Keratinocyte (primary cell): ENCODE measurements at regions not wholly inside any gene's neighbourhood (a gene's known extent, or its start where the extent isn't known, plus 50 kb on each side); places are given as distances from the start of the nearest gene placed in this dataset.
"Not testable (repeated sequence)": the region's sequence is repeated elsewhere in the genome, so short reads cannot be mapped to it uniquely, and the experiment has no call there.

Experiments used
- DNase-seq: peaks from one replicate; pipeline ENCODE4 v3.0.0-alpha.2; 2011; ENCODE audit warnings: low read depth, missing footprints, low spot score
- FAIRE-seq: peaks from 2 replicates; lab custom pipeline; 2011; peaks lifted over from hg19 to GRCh38; lab: Jason Lieb, UNC
- H2AFZ ChIP-seq: 2 replicates; pipeline ENCODE4 v1.6.0; 2012; ENCODE audit warnings: low read length, control low read depth, inconsistent platforms; ENCODE audit not compliant: control insufficient read depth
- H3K27ac ChIP-seq: 2 replicates; pipeline ENCODE4 v1.5.1; 2011; ENCODE audit warnings: low read length; ENCODE audit not compliant: control insufficient read depth, insufficient read depth
- H3K27me3 ChIP-seq: 3 replicates; pipeline ENCODE4 v1.6.0; 2011; ENCODE audit warnings: low read length; ENCODE audit not compliant: control insufficient read depth, insufficient read depth; ENCODE audit errors: extremely low read depth
- H3K36me3 ChIP-seq, 2 experiments: 2 replicates in 1 of 2; 3 replicates in 1 of 2; pipeline ENCODE4 v1.5.1; 2011; ENCODE audit warnings: low read length in 2 of 2, mild to moderate bottlenecking in 1 of 2; ENCODE audit not compliant: control insufficient read depth in 2 of 2, insufficient read depth in 2 of 2; ENCODE audit errors: extremely low read depth in 1 of 2
- H3K4me1 ChIP-seq: 3 replicates; pipeline ENCODE4 v1.5.1; 2011; ENCODE audit warnings: low read length; ENCODE audit not compliant: control insufficient read depth, insufficient read depth; ENCODE audit errors: extremely low read depth
- H3K4me2 ChIP-seq: 3 replicates; pipeline ENCODE4 v1.6.0; 2011; ENCODE audit warnings: low read depth, low read length; ENCODE audit not compliant: control insufficient read depth, insufficient read depth; ENCODE audit errors: extremely low read depth
- H3K4me3 ChIP-seq, 3 experiments: fragments of 200-600 bp in 1 of 3; sonication (generic) in 1 of 3; 2 replicates in 2 of 3; 3 replicates in 1 of 3; pipeline ENCODE4 v1.5.1; 2011 to 2016; ENCODE audit warnings: low read length in 3 of 3, mild to moderate bottlenecking in 3 of 3, control low read depth in 2 of 3, inconsistent platforms in 1 of 3, low read depth in 1 of 3, mixed read lengths in 1 of 3, mixed run types in 1 of 3, moderate library complexity in 1 of 3; ENCODE audit not compliant: control insufficient read depth in 2 of 3, insufficient read depth in 2 of 3; ENCODE audit errors: extremely low read depth in 1 of 3
- H3K79me2 ChIP-seq: 2 replicates; pipeline ENCODE4 v1.6.0; 2012; ENCODE audit warnings: low read length; ENCODE audit not compliant: control insufficient read depth, insufficient read depth
- H3K9ac ChIP-seq: 3 replicates; pipeline ENCODE4 v1.6.0; 2011; ENCODE audit warnings: low read length; ENCODE audit not compliant: control insufficient read depth, insufficient read depth; ENCODE audit errors: extremely low read depth
- H3K9me1 ChIP-seq: 3 replicates; pipeline ENCODE4 v1.6.0; 2011; ENCODE audit warnings: low read length; ENCODE audit not compliant: control insufficient read depth, insufficient read depth; ENCODE audit errors: extremely low read depth
- H3K9me3 ChIP-seq: 2 replicates; pipeline ENCODE4 v1.5.1; 2012; ENCODE audit warnings: low read depth, low read length; ENCODE audit not compliant: control insufficient read depth
- H4K20me1 ChIP-seq: 3 replicates; pipeline ENCODE4 v1.6.0; 2011; ENCODE audit warnings: low read length; ENCODE audit not compliant: control insufficient read depth, insufficient read depth; ENCODE audit errors: extremely low read depth
- CTCF ChIP-seq, 3 experiments: IDR thresholded peaks in 1 of 3; conservative IDR thresholded peaks in 1 of 3; optimal IDR thresholded peaks in 1 of 3; 2 replicates in 2 of 3; 3 replicates in 1 of 3; pipeline versions ENCODE3 to v1.5.1; 2011; ENCODE audit warnings: low read length in 3 of 3, mild to moderate bottlenecking in 3 of 3, moderate library complexity in 2 of 3, control low read depth in 1 of 3, inconsistent platforms in 1 of 3; ENCODE audit not compliant: insufficient read depth in 2 of 3; ENCODE audit errors: extremely low read depth in 1 of 3
- EZH2 ChIP-seq: IDR thresholded peaks from one replicate; pipeline ENCODE4 v1.6.1; 2012; ENCODE audit warnings: inconsistent platforms, mild to moderate bottlenecking, low read length, moderate library complexity
- dilution Hi-C: fragments of 300-500 bp; cut with MboI; formaldehyde crosslinking; loops from one replicate; pipeline ENCODE4 v1.7.0; 2020; ENCODE audit warnings: low sequenced_read_pairs; ENCODE audit not compliant: extremely low pct_ligation_motif_present

GRCh38 chr2:193141998-193142397 lies 947.3 kb upstream of the TMEFF2 start:
- DNase-seq (no peak), FAIRE-seq (no peak)
- H3K4me1 ChIP-seq: no peaks in the 10 kb centered on the region
- no peaks in the 10 kb centered on the region for H4K20me1 ChIP-seq
- no peak overlapping the region for H3K27ac ChIP-seq
- no peaks in the 10 kb centered on the region for H3K9me3 ChIP-seq
- no peak overlapping the region for H3K9ac ChIP-seq
- H3K4me3 ChIP-seq: no peak overlapping the region
- TF ChIP-seq EZH2 (no peak), CTCF (optimal IDR thresholded peaks at IDR 0.05 in 1 of 3, IDR thresholded peaks at IDR 0.05 in 1 of 3, conservative IDR thresholded peaks at IDR 0.05 in 1 of 3; ENCODE audit: extremely low read depth in 1 of 3, insufficient read depth in 2 of 3, low read length in 3 of 3) (no peak)
- H3K79me2 ChIP-seq: no peaks in the 10 kb centered on the region
- H3K4me2 ChIP-seq: no peak overlapping the region
- H3K9me1 ChIP-seq: no peaks in the 10 kb centered on the region
- no peaks in the 10 kb centered on the region for H3K27me3 ChIP-seq
- H3K36me3 ChIP-seq: no peaks in the 10 kb centered on the region
- no peak overlapping the region for H2AFZ ChIP-seq
- dilution Hi-C loops: no loop called here

- dilution Hi-C loops, FAIRE-seq, H3K27me3 ChIP-seq, H3K36me3 ChIP-seq, H3K79me2 ChIP-seq, H3K4me2 ChIP-seq, H3K9ac ChIP-seq, H3K9me3 ChIP-seq, H3K27ac ChIP-seq, H3K4me3 ChIP-seq, H2AFZ ChIP-seq, DNase-seq, H4K20me1 ChIP-seq, H3K4me1 ChIP-seq, H3K9me1 ChIP-seq: not testable (repeated sequence)
These were observed 946.2 kb upstream of the TMEFF2 start for GRCh38 chr2:193140895-193141294.

GRCh38 chr2:193124815-193125214 lies 930.1 kb upstream of the TMEFF2 start:
- H2AFZ ChIP-seq: no peak overlapping the region
- no peak for TF ChIP-seq CTCF (optimal IDR thresholded peaks at IDR 0.05 in 1 of 3, IDR thresholded peaks at IDR 0.05 in 1 of 3, conservative IDR thresholded peaks at IDR 0.05 in 1 of 3; ENCODE audit: extremely low read depth in 1 of 3, insufficient read depth in 2 of 3, low read length in 3 of 3)
- no peak for TF ChIP-seq EZH2
- H3K9ac ChIP-seq: no peak overlapping the region
- FAIRE-seq (no peak), DNase-seq (no peak)
- H3K4me2 ChIP-seq: no peak overlapping the region
- H3K4me3 ChIP-seq: no peak overlapping the region
- no peaks in the 10 kb centered on the region for H3K27me3 ChIP-seq
- H3K36me3 ChIP-seq: no peaks in the 10 kb centered on the region
- no peaks in the 10 kb centered on the region for H3K9me3 ChIP-seq
- dilution Hi-C loops: no loop called here
- H4K20me1 ChIP-seq: no peaks in the 10 kb centered on the region
- H3K9me1 ChIP-seq: no peaks in the 10 kb centered on the region
- no peaks in the 10 kb centered on the region for H3K4me1 ChIP-seq
- H3K79me2 ChIP-seq: no peaks in the 10 kb centered on the region
- no peak overlapping the region for H3K27ac ChIP-seq
